Cerebellar cortex (tissue), 1 donor: ENCODE measurements at regions not wholly inside any gene's neighbourhood (a gene's known extent, or its start where the extent isn't known, plus 50 kb on each side); places are given as distances from the start of the nearest gene placed in this dataset.
A peak's percentile ranks its signal among the peaks of the same experiment; 100 is the strongest.

Experiments used
- DNase-seq: peaks from one replicate; pipeline ENCODE4 v3.0.0-alpha.2; 2015; ENCODE audit warnings: low spot score

DNA sequence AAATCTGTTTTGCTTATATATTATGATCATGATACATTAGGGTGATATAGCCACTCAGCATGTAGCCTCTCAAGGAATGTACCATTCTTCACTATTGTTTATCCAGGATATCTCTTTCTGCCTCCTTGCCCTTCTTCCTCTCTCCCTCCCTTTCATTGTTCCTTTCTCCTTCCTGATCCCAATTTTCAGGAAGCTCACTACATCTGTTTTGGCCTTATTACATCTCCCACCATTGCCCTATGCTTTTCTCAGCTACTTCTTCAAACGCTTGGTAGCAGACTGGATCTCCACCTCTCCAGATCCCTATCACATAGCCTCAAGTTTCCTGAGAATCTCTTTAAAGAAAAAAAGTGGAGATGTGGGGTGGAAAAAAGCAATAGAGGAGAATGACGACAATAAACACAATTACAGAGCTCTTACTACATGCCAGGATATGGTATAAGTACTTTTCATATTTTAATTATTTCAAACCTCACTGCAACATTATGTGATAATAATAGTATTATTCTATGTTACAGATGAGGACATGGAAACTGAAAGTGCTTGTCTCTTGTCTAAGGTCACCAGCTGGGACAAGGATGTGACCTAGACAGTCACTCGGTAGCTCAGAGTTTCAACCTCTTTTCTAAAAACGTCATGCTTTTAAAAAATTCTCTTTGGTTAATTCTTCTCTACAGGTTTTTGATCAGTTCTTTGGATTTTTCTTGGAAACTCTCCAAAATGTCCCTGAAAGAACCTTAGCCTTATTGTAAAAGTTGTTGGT is 959.1 kb downstream of the CDH11 start:
- DNase-seq, result no peak

GRCh38 chr16:64159976-64160375 is 961.9 kb downstream of the CDH11 start:
- no peak for DNase-seq

DNA sequence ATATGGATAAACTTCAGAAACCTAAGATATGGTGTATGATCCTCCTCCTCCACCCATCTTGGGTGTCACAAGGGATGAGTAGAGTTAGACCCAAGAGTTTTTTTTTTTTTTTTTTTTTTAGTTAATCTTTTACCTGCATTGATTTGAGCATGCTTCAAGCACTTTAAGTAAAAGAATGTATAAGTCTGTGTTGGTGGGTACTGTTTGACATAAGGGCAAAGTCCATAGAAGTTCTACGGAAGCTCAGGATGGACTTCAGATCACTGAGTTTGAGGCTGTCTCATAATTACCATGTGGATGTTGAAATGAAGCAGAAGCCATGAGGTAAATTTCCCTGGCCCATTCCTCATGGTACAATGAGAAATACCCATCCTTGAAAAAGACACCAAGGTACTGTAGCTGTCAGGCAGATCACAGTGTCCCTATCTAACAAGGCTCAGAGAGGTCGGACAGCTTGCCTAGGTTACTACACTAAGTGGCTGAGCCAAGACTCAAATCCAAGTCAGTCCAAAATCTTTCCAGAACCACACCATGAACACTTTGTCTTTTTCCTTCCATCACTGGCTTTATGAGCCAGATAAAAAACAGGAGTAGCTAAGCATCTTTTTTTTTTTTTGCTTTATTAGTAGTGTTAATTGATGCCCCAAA is 962.8 kb downstream of the CDH11 start:
- DNase-seq, result no peak

DNA sequence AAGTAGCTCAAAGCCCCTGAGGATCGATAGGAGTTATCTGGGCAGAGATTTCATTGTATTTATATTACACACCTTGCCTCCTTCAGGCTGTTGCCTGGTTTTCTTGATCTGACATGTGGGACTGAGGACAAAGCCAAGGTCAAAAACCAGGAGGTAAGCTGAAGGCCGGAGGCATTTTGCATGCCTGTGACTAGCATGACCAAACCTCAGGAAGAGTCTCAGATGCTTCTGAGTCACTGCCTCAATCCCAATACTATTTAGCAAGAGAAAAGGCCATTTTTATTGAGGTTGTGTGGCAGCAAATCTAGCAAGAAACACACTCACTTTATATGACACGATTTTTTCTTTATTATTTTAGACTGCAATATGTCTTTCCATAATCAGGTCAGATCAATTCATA is 968.1 kb downstream of the CDH11 start:
- no peak for DNase-seq

DNA sequence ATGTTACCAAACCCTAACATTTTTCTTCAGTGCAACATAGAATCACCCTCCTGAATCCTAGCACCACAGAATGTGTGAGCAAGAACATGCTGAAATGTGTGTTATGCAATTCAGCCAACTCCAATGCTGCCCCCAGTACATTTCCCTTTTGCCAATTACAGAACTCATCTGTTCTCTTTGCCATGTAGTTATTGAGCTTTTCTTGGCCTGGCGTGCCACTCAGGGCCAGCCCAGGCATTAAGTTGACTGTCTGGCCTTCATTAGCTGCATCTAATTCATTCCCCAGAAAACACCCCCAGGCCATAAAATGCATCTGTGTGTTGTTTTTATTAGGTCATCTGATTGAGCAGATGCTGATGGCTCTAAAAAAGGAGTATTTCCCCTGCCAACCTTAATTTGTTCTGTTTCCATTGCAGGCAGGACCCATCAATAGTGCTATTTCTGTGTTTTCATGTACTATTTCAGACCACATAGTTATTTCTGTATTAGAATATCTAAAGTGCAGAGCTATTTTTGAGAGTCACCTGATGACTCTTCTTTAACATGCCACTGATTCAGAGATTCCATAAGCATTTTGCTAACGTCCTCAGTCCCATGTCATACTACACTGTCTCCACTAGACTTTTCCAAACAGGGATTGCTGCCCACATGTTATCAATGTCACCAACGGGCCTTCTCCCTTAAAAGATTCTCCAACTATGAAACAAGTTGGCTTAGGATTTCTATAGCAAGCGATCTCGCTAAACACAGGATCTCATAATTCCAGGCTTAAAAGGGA is 969.7 kb downstream of the CDH11 start:
- DNase-seq, result no peak

DNA sequence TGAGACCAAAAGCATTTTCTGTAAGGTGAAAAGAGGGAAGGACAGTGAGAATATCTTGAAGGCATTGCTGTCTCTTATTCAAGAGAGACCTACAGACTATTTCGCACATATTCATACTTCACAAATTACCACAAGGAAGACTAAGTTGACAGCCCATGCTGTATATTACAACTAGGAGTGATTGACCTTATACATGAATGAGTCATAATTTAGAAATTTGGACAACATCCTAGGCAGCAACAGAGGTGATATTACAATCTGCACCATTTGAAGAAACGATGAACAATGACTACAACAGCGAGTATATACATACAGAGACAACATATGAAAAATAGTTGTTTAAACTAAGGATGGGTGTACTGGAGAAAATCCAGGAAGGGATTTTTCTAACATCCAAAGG is 971.7 kb downstream of the CDH11 start:
- no peak for DNase-seq

- DNase-seq, result no peak
These were observed 972.1 kb downstream of the CDH11 start for GRCh38 chr16:64149756-64150155.

- DNase-seq, result no peak
These were observed 973.5 kb downstream of the CDH11 start for GRCh38 chr16:64148356-64148755.

DNA sequence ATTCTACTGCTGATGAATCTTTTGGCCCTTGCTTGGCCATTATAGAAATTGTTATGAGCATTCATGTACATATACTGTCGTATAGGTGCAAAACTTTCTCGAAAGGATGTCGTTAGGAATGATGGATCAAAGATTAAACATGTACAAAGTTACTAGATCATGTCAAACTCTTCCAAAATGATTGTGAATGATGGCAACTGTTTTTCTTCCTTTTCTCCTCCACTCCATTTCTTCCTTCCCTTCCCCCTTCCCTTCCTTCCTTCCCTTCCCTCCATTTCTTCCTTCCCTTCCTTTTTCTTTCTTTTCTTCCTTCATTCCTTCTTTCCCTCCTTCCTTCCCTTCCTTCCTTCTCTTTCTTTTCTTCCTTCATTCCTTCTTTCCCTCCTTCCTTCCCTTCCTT is 973.9 kb downstream of the CDH11 start:
- DNase-seq, result no peak

- no peak for DNase-seq
These were observed 977.2 kb downstream of the CDH11 start for GRCh38 chr16:64144617-64145016.

GRCh38 chr16:64138621-64139020 is 983.2 kb downstream of the CDH11 start:
- no peak for DNase-seq

DNA sequence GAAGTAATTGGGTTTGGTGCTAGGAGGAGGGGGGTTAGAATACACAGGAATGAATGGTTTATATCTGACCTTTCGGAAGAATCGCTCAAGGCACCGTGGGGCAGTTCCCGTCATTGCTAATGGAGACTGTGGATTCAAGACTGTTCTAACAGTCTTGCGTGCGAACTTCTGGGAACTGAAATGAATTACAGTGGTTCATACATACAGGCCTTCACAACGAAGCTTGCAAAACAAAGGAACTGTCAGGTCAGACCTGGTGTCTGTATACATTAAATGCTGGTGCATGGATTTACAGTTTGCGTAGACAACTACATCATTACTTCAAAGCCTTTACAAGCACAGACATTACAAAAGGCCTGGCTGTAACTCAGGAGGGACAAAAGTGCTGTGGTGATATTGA is 983.9 kb downstream of the CDH11 start:
- DNase-seq, result no peak

DNA sequence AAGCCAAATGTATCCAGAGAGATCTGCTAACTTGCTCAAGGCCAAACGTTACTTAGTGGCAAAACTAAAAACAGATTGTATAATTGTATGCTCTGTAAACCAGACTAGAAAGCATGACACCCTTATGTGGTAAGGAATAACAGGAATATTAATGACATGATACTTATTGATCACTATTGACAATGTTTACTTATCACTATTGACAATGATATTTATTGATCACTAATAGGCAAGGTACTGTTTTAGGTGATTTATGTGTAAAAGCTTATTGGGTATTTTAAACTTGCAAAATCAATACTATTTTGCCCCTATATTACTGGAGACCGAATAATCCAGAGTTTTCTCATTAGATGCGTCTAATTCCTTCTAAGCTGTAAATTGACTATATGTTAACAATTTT is 985.1 kb downstream of the CDH11 start:
- DNase-seq, result no peak

DNA sequence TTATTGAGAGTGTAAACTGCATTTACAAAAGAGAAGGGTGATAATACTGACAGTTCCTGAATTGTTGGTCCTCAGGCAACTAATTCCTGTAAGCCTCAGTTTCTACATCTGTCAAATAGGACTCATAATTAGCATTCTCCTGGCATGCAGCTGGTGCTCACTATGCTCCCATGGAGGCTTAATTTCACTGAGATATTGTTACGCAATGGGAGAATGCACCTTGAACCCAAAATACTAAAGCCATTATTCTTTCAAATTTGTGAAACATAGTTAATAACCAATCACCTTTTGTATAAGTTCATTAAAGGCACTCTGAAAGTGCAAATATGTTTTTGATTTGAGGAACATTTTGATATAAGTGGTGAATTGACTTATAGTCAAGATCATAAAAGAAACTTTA is 985.5 kb downstream of the CDH11 start:
- no peak for DNase-seq

GRCh38 chr16:64133366-64133765 is 988.5 kb downstream of the CDH11 start:
- peak; percentile 10 for DNase-seq

- DNase-seq, result peak; percentile 59
These were observed 989.0 kb downstream of the CDH11 start for GRCh38 chr16:64132759-64133361.

DNA sequence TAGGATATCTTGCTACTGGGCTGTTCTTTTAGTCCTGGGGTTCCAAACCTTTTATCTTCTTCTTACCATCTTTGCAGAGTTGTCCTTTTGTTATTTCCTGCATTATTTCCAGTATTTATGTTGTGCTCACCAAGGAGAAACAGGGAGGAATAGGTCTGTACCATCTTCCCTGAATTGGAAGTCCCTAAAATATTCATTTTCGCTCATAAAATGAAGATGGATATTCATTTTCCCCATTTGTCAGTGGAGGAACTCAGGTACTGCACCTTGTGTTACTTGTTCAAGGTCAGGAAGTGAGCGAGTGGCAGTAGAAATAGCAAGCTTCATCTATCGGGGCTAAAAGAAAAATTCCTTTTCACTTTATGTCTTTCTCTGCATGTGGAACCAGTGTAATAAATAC is 989.7 kb downstream of the CDH11 start:
- no peak for DNase-seq

DNA sequence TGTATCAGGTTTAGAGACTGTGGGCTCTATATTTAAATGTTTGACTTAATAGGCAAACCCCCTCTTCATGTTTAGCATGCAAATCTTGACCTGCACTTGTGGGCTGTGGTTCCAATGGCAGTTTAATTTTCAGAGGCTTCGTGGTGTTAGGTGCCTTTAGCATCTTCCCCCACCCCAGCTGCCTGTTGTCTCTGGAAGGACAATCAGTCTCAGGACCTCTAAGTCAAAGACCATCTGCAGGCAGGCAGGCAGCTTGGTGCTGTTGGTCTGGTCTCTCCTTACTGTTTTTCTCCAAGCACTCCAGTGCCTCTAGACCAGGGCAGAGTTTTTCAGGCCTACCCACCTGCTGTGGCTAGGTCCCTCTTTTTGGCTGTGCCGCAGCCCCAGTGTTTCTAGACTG is 990.4 kb downstream of the CDH11 start:
- DNase-seq, result no peak

GRCh38 chr16:64130140-64130539 is 991.7 kb downstream of the CDH11 start:
- no peak for DNase-seq

- DNase-seq, result no peak
These were observed 999.7 kb downstream of the CDH11 start for GRCh38 chr16:64122177-64122576.

DNA sequence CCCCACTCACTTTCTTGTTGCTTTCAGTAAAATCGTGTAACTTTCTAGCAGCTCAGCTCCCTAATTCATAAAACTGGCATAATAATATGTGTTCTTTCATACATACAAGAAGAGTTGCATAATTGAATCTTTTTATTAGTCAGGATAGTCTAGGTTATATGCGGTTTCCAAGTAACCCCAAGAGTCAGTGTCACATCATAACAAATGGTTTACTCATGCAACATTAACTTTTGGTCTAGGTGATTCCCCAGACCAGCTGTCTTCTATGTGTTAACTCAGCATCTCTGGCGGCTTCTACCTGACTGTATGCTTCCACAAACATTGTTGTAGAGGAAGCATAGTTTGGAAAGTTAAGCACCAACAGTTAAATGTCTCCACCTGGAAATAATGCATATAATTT is 1000.4 kb downstream of the CDH11 start:
- DNase-seq, result no peak

- no peak for DNase-seq
These were observed 1005.7 kb downstream of the CDH11 start for GRCh38 chr16:64116151-64116550.

DNA sequence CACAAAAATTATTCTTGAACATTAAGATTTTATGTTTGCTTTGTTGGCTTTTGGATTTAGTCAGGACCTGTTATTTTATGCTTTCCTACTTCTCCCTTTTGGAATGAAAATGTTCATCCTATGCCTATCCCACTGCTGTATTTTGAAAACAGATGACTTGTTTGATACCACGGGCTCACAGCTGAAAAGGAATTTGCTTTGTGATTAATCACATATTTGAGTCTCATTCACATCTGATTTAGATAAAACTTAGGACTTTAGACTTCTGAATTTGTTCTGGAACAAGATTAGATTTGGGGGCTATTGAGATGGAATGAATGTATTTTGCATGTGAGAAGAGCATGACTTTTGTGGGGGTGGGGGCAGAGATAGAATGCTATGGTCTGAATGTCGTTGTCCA is 1012.6 kb downstream of the CDH11 start:
- no peak for DNase-seq
